ENCODE measurements at regions not wholly inside any gene's neighbourhood (a gene's known extent, or its start where the extent isn't known, plus 50 kb on each side); places are given as distances from the start of the nearest gene placed in this dataset.

GRCh38 chr18:51514128-51514527 lies 316.6 kb upstream of the MEX3C start:
- ChIA-PET POLR2A (no interaction called here), CTCF (no interaction called here)
- no peak overlapping the region for H3K27ac Mint-ChIP-seq
- no peak overlapping the region for H3K4me3 Mint-ChIP-seq
- no peaks in the 10 kb centered on the region for H3K27me3 Mint-ChIP-seq
- H3K4me1 Mint-ChIP-seq, result no peaks in the 10 kb centered on the region
- no peaks in the 10 kb centered on the region for H3K36me3 Mint-ChIP-seq (ENCODE audit: low read depth)
- intact Hi-C loops (cut with micrococcal nuclease), result no loop called here
- no peak for ATAC-seq (ENCODE audit: low read depth)
- peaks cover 5% of the 10 kb centered on the region for H3K9me3 Mint-ChIP-seq
- no peak for DNase-seq
- no peak for TF ChIP-seq CTCF (IDR thresholded peaks at IDR 0.05)

DNA sequence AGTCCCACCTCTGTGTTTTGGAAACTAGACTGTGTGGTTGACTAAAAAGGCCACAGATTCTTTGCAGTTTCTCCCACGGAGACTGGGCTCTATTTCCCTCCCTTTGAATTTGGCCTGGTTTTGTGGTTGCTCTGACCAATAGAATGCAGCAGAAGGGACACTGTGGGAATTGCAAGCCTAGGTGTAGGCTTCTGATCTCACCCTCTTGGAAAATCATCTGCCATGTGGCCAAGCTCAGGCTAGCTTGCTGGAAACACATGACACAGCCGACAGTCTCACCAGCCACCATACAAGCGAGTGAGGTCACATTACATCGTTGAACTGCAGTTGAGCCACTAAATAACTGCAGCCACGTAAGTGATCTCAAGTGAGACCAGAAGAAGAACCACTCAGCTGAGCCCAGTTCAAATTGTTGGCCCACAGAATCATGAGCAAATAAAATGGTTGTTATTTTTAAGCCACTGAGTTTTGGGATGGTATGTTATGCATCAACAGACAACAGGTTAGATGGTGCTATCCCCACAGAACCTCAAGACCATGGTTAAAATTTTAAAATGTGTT lies 319.1 kb upstream of the MEX3C start:
- H3K36me3 Mint-ChIP-seq (ENCODE audit: low read depth), result no peaks in the 10 kb centered on the region
- ATAC-seq (ENCODE audit: low read depth), result no peak
- CTCF ChIA-PET, result no interaction called here
- no peaks in the 10 kb centered on the region for H3K27me3 Mint-ChIP-seq
- no peak overlapping the region for H3K4me3 Mint-ChIP-seq
- intact Hi-C loops (cut with micrococcal nuclease), result no loop called here
- H3K4me1 Mint-ChIP-seq, result no peaks in the 10 kb centered on the region
- no peak for DNase-seq
- H3K27ac Mint-ChIP-seq, result no peak overlapping the region
- TF ChIP-seq CTCF (IDR thresholded peaks at IDR 0.05), result no peak
- POLR2A ChIA-PET, result no interaction called here
- H3K9me3 Mint-ChIP-seq, result peaks cover 2% of the 10 kb centered on the region

GRCh38 chr18:51519571-51519970 lies 322.1 kb upstream of the MEX3C start:
- ATAC-seq (ENCODE audit: low read depth) (no peak), DNase-seq (no peak)
- Mint-ChIP-seq H3K9me3 (peaks cover 2% of the 10 kb centered on the region), H3K27me3 (no peaks in the 10 kb centered on the region), H3K4me1 (no peaks in the 10 kb centered on the region), H3K27ac (no peak overlapping the region), H3K4me3 (no peak overlapping the region), H3K36me3 (ENCODE audit: low read depth) (no peaks in the 10 kb centered on the region)
- ChIA-PET POLR2A (no interaction called here), CTCF (no interaction called here)
- TF ChIP-seq CTCF (IDR thresholded peaks at IDR 0.05), result no peak
- intact Hi-C loops (cut with micrococcal nuclease), result no loop called here

- ChIA-PET POLR2A (no interaction called here), CTCF (no interaction called here)
- peaks cover 2% of the 10 kb centered on the region for H3K9me3 Mint-ChIP-seq
- intact Hi-C loops (cut with micrococcal nuclease), result no loop called here
- no peak for DNase-seq
- H3K4me3 Mint-ChIP-seq, result no peak overlapping the region
- no peak overlapping the region for H3K27ac Mint-ChIP-seq
- H3K27me3 Mint-ChIP-seq, result no peaks in the 10 kb centered on the region
- no peaks in the 10 kb centered on the region for H3K36me3 Mint-ChIP-seq (ENCODE audit: low read depth)
- no peak for ATAC-seq (ENCODE audit: low read depth)
- H3K4me1 Mint-ChIP-seq, result no peaks in the 10 kb centered on the region
- no peak for TF ChIP-seq CTCF (IDR thresholded peaks at IDR 0.05)
These were observed 323.2 kb upstream of the MEX3C start for GRCh38 chr18:51520676-51521180.

- Mint-ChIP-seq H3K9me3 (no peaks in the 10 kb centered on the region), H3K36me3 (ENCODE audit: low read depth) (no peaks in the 10 kb centered on the region), H3K4me1 (no peaks in the 10 kb centered on the region), H3K27ac (no peak overlapping the region), H3K4me3 (no peak overlapping the region), H3K27me3 (no peaks in the 10 kb centered on the region)
- no peak for TF ChIP-seq CTCF (IDR thresholded peaks at IDR 0.05)
- CTCF ChIA-PET, result no interaction called here
- ATAC-seq (ENCODE audit: low read depth) (no peak), DNase-seq (no peak)
- intact Hi-C loops (cut with micrococcal nuclease), result no loop called here
- POLR2A ChIA-PET, result no interaction called here
These were observed 324.9 kb upstream of the MEX3C start for GRCh38 chr18:51522338-51522737.

Data from activated B cell treated with CpG ODN at 0.5 μM for 24 hours (primary cell).